Activated T-helper 1 cell treated with anti-CD3 and anti-CD28 coated beads, Interleukin-12 subunit alpha, Interleukin-12 subunit beta, Interleukin-2, Interleukin-4 antibody, amounts not matched to agents 30 ng/mL and 10 ng/mL and 1 ng/mL, durations not matched to agents 14 hours and 24 hours and 36 hours (primary cell): ENCODE measurements at regions not wholly inside any gene's neighbourhood (a gene's known extent, or its start where the extent isn't known, plus 50 kb on each side); places are given as distances from the start of the nearest gene placed in this dataset.

ENCODE experiments used
- DNase-seq: peaks from one replicate; pipeline ENCODE4 v3.0.0; 2021; ENCODE audit warnings: low spot score
- H3K27ac Mint-ChIP-seq: one replicate; pipeline ENCODE4 v1.8.0; 2021; ENCODE audit warnings: mild to moderate bottlenecking, mixed read lengths
- H3K27me3 Mint-ChIP-seq: one replicate; pipeline ENCODE4 v1.8.0; 2022; ENCODE audit warnings: mild to moderate bottlenecking, moderate library complexity, mixed read lengths; ENCODE audit not compliant: insufficient read depth
- H3K36me3 Mint-ChIP-seq: one replicate; pipeline ENCODE4 v1.8.0; 2021; ENCODE audit warnings: low read depth, mixed read lengths
- H3K4me1 Mint-ChIP-seq: one replicate; pipeline ENCODE4 v1.8.0; 2021; ENCODE audit warnings: low read depth, mixed read lengths
- H3K4me3 Mint-ChIP-seq: one replicate; pipeline ENCODE4 v1.8.0; 2021; ENCODE audit warnings: mild to moderate bottlenecking, moderate library complexity, mixed read lengths
- H3K9me3 Mint-ChIP-seq: one replicate; pipeline ENCODE4 v1.8.0; 2021; ENCODE audit warnings: mixed read lengths
- intact Hi-C: fragments of 100-400 bp; cut with micrococcal nuclease; formaldehyde crosslinking; loops from one replicate; pipeline ENCODE4 v1.15.1; 2024

DNA sequence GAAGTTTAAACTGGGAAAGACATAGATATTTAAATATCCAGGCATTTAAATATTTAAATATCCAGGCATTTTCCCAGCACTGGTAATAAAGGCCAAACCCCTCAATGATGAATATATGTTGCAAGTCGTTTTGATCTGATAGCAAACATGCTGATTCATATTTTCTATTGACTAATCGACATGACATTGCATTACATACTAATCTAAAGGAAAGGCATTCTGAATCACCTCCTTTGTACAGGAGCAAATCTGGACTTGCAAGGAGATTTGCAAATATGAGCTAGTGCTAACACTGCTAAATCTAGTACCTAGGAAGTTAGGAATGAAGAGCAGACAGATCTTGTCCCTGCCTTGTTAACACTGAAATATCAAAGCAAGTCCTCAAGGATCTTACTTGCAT lies 207.3 kb downstream of the SLC7A11 start:
- intact Hi-C loops = loop anchor here (1.0 to 5.0 kb wide), 4 partner anchors 55 to 837 kb away; no protein-coding TSS in a partner anchor
- H3K9me3 Mint-ChIP-seq = no peaks in the 10 kb centered on the region
- no peaks in the 10 kb centered on the region for H3K4me1 Mint-ChIP-seq
- no peaks in the 10 kb centered on the region for H3K36me3 Mint-ChIP-seq
- no peak for DNase-seq
- H3K4me3 Mint-ChIP-seq = no peak overlapping the region
- no peaks in the 10 kb centered on the region for H3K27me3 Mint-ChIP-seq
- no peak overlapping the region for H3K27ac Mint-ChIP-seq

DNA sequence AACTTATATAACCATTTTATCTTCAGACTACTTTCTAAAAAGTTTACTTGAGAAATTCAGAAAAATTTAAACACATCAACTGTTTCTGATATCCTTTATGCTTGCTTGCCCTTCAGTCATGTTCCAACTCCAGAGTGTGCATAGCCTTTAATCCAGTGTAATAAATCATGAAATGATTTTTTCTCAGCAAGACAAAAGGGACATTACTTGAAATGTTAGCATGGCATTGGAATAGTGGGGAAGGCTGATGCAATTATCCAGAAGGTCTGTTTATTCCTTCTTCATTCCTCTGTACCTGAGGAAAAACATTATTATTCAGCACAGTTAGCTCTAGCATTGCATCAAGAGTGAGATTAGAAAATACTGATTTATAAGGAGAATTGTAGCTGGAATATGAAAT lies 209.9 kb downstream of the SLC7A11 start:
- H3K27ac Mint-ChIP-seq = no peak overlapping the region
- intact Hi-C loops = no loop called here
- no peaks in the 10 kb centered on the region for H3K4me1 Mint-ChIP-seq
- H3K27me3 Mint-ChIP-seq = no peaks in the 10 kb centered on the region
- H3K9me3 Mint-ChIP-seq = no peaks in the 10 kb centered on the region
- DNase-seq = no peak
- no peaks in the 10 kb centered on the region for H3K36me3 Mint-ChIP-seq
- H3K4me3 Mint-ChIP-seq = no peak overlapping the region

DNA sequence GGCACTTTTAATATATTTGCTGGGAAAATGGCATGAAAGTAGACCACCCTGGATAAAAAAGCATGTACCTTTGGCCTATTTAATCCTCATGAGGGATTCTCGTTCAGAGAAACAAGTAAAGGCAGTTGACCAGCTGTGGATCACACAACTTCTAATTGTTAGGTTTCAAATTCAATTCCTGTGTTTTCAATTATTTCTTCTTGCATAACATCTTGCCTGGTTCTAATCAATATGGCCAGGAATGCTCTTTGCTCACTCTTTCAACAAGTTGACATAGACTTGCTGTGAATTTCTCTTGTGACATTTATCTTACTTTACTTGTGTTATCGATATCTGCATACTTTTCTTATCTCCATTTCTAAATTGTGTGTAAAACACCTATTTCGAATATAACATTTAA lies 211.8 kb downstream of the SLC7A11 start:
- intact Hi-C loops = no loop called here
- no peak for DNase-seq
- Mint-ChIP-seq H3K27me3 (no peaks in the 10 kb centered on the region), H3K27ac (no peak overlapping the region), H3K9me3 (no peaks in the 10 kb centered on the region), H3K4me1 (no peaks in the 10 kb centered on the region), H3K36me3 (no peaks in the 10 kb centered on the region), H3K4me3 (no peak overlapping the region)

DNA sequence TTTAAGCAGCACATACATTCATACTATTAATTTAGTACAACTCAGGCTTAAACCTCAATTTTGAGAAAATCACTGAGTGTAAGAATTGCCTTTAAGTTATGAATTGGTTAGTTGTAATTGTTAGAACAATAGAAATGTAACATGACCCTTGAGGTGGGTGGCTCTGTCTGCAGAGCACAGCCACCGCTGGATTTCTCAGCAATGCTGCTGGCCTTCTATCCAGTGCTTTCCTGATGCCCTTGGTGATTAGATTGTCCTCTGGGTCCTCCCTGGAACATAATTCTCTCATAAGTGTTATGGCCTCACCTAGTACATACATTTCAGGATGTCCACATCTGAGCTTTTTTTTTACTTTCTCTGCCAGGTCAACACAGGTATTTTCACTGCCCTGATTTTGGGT lies 213.2 kb downstream of the SLC7A11 start:
- no peaks in the 10 kb centered on the region for H3K36me3 Mint-ChIP-seq
- H3K27me3 Mint-ChIP-seq = no peaks in the 10 kb centered on the region
- H3K9me3 Mint-ChIP-seq = no peaks in the 10 kb centered on the region
- intact Hi-C loops = no loop called here
- no peak overlapping the region for H3K4me3 Mint-ChIP-seq
- H3K27ac Mint-ChIP-seq = no peak overlapping the region
- no peak for DNase-seq
- no peaks in the 10 kb centered on the region for H3K4me1 Mint-ChIP-seq

DNA sequence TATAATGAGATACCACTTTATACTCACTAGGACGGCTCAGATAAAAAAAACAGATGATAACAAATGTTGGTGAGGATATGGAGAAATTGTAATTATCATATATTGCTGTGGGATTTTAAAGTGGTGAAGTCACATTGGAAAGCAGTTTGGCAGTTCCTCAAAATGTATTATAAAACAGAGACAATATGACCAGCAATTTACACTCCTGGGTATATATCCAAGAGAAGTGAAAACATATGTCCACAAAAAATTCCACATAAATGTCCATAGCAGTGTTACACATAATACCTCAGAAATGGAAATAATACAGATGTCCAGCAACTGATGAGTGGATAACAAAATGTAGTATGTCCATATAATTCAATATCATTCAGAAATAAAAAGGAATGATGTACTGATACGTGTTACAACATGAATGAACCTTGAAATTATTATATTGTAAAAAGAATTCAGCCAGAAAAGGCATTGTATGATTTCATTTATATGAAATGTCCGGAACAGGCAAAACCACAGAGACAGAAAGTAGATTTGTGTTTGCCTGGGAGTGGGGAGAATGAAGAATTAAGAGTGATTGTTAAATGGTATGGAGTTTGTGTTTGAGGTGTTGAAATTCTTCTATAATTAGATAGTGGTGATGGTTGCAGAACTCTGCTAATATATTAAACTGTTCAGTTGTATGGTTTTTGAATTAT lies 220.9 kb downstream of the SLC7A11 start:
- DNase-seq = no peak
- Mint-ChIP-seq H3K4me1 (no peaks in the 10 kb centered on the region), H3K27me3 (no peaks in the 10 kb centered on the region), H3K9me3 (no peaks in the 10 kb centered on the region), H3K27ac (no peak overlapping the region), H3K4me3 (no peak overlapping the region), H3K36me3 (no peaks in the 10 kb centered on the region)
- intact Hi-C loops = no loop called here

DNA sequence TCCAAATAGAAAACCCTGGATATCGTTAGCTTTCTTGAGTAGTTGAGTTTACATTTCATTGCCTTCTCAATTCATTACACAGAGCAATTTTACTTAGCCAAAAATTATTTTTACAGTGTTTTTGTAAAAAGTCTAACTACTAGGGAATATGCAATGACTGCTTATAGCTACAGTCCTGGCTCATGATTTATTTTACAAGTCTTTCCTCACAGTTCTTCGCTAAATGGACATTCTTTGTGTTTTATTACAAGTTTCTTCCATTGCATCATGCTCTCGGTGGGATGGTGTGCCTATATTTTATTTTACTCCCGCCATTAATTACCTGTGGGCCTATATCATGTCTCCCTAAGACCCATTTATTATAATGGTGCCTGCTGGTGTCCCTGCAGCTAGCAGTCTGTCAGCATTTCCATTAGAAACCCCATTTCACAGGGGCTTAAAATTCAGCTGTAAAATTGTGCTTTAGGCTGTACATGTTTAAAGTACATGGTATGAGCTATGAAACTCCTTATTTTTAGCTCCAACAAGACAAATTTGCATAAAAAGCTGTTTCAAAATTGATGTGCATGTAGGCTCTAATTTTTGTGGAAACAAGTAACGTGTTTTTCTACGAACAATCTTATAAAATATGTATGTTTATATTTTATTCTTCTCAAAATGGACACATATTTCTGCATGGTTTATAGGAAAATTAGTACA lies 227.4 kb downstream of the SLC7A11 start:
- no peaks in the 10 kb centered on the region for H3K36me3 Mint-ChIP-seq
- no peak overlapping the region for H3K27ac Mint-ChIP-seq
- H3K9me3 Mint-ChIP-seq = no peaks in the 10 kb centered on the region
- no peaks in the 10 kb centered on the region for H3K27me3 Mint-ChIP-seq
- H3K4me3 Mint-ChIP-seq = no peak overlapping the region
- intact Hi-C loops = no loop called here
- no peak for DNase-seq
- H3K4me1 Mint-ChIP-seq = no peaks in the 10 kb centered on the region

DNA sequence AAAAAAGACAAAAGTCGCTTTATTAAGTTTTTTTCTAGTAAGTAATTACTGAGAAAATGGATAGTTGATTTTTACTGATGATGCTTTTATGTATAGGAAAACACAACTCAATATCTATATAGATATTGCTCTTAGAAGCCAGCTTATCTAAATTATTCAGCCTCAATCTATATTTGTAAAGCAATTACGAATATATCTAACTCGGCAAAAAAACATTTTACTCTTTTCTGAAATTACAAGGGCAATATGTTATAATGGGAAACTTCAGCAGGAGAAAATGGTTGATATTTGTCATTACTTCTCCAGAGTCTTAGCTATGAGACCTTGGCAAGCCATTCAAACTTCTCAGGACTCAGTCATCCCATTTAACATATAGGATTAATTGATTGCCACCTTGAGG lies 228.5 kb downstream of the SLC7A11 start:
- no peak for DNase-seq
- H3K36me3 Mint-ChIP-seq = no peaks in the 10 kb centered on the region
- no peak overlapping the region for H3K27ac Mint-ChIP-seq
- intact Hi-C loops = no loop called here
- no peaks in the 10 kb centered on the region for H3K4me1 Mint-ChIP-seq
- H3K27me3 Mint-ChIP-seq = no peaks in the 10 kb centered on the region
- no peak overlapping the region for H3K4me3 Mint-ChIP-seq
- H3K9me3 Mint-ChIP-seq = no peaks in the 10 kb centered on the region

DNA sequence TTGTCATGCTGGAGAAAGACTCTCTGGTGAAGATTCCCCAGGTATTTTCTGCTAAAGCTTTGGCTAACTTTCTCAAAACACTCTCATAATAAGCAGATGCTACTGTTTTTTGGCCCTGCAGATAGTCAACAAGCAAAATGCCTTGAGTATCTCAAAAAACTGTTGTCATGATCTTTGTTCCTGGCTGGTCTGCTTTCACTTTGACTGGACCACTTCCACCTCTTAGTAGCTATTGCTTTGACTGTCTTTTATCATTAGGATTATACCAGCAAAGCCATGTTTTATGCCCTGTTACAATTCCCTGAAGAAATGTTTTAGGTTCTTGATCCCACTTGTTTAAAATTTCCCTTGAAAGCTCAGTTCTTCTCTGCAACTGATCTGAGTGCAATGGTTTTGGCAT lies 231.5 kb downstream of the SLC7A11 start:
- Mint-ChIP-seq H3K4me1 (no peaks in the 10 kb centered on the region), H3K36me3 (no peaks in the 10 kb centered on the region), H3K4me3 (no peak overlapping the region), H3K27ac (no peak overlapping the region), H3K9me3 (no peaks in the 10 kb centered on the region), H3K27me3 (no peaks in the 10 kb centered on the region)
- intact Hi-C loops = no loop called here
- DNase-seq = no peak

DNA sequence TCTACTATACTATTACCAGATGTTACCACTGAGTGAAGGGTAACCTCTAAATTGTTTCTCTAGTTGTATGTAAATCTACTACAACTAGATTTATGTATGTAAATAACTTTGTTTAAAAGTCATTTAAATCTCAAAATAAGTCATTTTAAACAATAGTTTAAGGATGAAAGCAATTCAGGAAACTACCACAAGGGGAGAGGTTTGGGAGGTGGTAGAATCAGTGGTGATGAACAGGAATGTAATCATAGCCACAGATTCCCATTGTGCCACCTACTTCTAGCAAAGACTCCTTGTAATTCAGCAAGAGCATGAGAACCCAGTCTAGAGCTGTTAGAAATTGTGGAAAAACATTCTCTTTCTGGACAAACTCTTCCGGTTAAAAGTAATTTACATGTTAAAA lies 234.6 kb downstream of the SLC7A11 start:
- Mint-ChIP-seq H3K4me3 (no peak overlapping the region), H3K27ac (no peak overlapping the region), H3K4me1 (no peaks in the 10 kb centered on the region), H3K27me3 (no peaks in the 10 kb centered on the region), H3K36me3 (no peaks in the 10 kb centered on the region), H3K9me3 (no peaks in the 10 kb centered on the region)
- intact Hi-C loops = no loop called here
- DNase-seq = no peak

DNA sequence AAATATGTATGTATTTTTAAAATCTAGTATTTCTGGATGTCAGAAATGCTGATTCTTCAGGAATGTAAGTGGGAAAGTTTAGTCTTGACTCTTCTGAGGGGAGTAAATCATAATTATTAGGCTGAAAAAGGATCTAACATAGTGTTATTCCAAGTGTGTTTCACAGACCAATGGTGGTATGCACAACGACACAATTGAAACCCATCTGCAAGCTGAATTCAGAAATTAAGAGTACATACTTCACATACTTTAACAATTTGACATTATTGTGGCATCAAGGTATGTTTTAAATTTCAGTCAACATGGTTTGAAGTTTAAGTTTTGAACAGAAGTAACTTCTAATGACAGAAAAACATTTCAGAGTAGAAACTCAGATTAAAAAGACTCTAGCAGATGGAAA lies 236.7 kb downstream of the SLC7A11 start:
- DNase-seq = no peak
- H3K4me1 Mint-ChIP-seq = no peaks in the 10 kb centered on the region
- H3K27ac Mint-ChIP-seq = no peak overlapping the region
- no peaks in the 10 kb centered on the region for H3K36me3 Mint-ChIP-seq
- intact Hi-C loops = no loop called here
- no peaks in the 10 kb centered on the region for H3K9me3 Mint-ChIP-seq
- H3K4me3 Mint-ChIP-seq = no peak overlapping the region
- no peaks in the 10 kb centered on the region for H3K27me3 Mint-ChIP-seq

DNA sequence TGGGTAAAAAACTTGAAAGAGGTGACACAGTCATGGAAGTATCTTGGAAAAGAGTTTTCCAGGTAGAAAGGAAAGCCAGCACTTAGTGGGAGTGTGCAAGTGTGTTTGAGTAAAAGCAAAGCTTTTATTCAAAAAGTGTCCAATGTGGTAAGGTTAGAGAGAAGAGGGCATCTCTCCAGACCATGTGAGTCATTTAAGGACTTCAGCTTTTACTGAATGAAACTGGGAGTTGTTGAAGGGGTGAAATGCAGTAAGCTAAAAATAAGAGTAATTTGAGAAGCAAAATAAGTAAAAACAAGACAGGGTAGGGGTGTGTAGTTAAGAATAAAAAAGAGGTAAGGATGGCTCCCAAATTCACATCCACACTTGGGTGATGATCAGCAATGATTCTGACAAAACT lies 238.9 kb downstream of the SLC7A11 start:
- Mint-ChIP-seq H3K4me1 (no peaks in the 10 kb centered on the region), H3K4me3 (no peak overlapping the region), H3K36me3 (no peaks in the 10 kb centered on the region), H3K27ac (no peak overlapping the region), H3K9me3 (no peaks in the 10 kb centered on the region), H3K27me3 (no peaks in the 10 kb centered on the region)
- no peak for DNase-seq
- intact Hi-C loops = no loop called here

DNA sequence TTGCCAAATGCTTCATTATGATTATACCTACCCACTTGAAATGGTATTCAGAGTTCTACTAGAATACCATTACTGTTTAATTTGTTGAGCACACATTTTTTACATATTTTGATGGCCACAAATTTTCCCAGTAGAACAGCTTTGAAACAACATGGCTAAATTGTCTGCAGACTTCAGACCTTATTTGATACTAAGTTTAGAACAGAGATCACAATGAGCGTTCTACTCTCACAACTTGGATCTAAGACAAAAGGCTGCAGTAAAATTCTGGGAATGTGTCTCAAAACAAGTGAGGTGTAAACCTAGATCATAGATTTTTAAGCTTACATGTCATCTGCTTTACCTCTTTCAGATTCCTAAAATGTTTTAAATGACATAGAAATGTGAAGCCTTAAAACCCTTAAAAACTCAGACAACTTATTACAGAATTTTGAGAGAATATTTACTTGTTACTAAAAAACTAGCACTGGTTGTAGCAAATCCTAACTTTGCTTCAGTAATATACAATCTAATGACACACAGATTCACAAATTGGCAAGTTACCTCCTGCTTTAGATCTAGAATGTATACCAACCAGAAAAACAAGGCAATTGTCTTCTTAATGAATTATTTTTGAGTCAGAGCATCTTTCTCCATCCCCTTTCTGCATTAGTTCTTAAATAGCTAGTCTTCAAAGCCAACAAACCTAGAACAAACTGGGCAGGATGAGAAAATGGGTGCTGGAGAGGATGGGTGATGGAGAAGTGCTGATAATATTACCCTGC lies 243.3 kb downstream of the SLC7A11 start:
- no peak overlapping the region for H3K4me3 Mint-ChIP-seq
- intact Hi-C loops = no loop called here
- no peak for DNase-seq
- H3K9me3 Mint-ChIP-seq = no peaks in the 10 kb centered on the region
- H3K27me3 Mint-ChIP-seq = no peaks in the 10 kb centered on the region
- H3K27ac Mint-ChIP-seq = no peak overlapping the region
- H3K4me1 Mint-ChIP-seq = no peaks in the 10 kb centered on the region
- no peaks in the 10 kb centered on the region for H3K36me3 Mint-ChIP-seq

DNA sequence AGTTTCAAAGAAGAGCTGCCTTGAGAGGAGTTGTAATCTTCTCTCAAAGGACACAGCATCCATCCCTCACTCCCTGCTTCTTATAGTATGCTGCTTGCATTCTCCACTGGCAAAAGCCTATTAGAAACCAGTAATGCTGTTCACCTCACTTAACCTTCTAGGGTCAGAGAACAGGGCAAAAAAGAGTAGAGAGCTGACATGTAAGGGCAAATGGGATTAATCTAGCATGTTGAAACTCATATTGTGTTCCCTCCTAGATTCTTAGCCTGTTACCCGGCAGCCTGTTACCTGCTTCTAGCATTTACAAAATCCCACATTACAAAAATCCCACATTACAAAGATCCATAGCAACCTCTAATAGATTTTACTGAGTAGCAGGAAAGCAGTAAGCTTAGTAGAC lies 244.7 kb downstream of the SLC7A11 start:
- Mint-ChIP-seq H3K27ac (no peak overlapping the region), H3K27me3 (no peaks in the 10 kb centered on the region), H3K9me3 (no peaks in the 10 kb centered on the region), H3K36me3 (no peaks in the 10 kb centered on the region), H3K4me1 (no peaks in the 10 kb centered on the region), H3K4me3 (no peak overlapping the region)
- DNase-seq = no peak
- intact Hi-C loops = no loop called here
